CD4-positive, CD25-positive, alpha-beta regulatory T cell (primary cell): ENCODE measurements at regions not wholly inside any gene's neighbourhood (a gene's known extent, or its start where the extent isn't known, plus 50 kb on each side); places are given as distances from the start of the nearest gene placed in this dataset.

Source experiments
- ATAC-seq, 2 donors: fragments of 150-1000 bp; cut with Tn5 transposase; one replicate each; pipeline ENCODE4 v1.10.0; 2021; ENCODE audit warnings: low read depth in 2 of 2, moderate number of reproducible peaks in 2 of 2, moderate library complexity in 1 of 2
- DNase-seq, 3 donors: peaks; one replicate each; pipeline versions ENCODE4 v3.0.0 to v3.0.0-alpha.2; 2012 to 2022; ENCODE audit warnings: mixed read lengths in 1 of 3
- H3K27ac ChIP-seq: one replicate; pipeline ENCODE4 v1.7.0; 2013; ENCODE audit warnings: mild to moderate bottlenecking, low read length; ENCODE audit not compliant: insufficient read depth, poor library complexity, severe bottlenecking
- H3K27me3 ChIP-seq: one replicate; pipeline ENCODE4 v1.7.0; 2013; ENCODE audit warnings: low read length; ENCODE audit not compliant: control insufficient read depth, insufficient read depth
- H3K36me3 ChIP-seq: one replicate; pipeline ENCODE4 v1.7.0; 2013; ENCODE audit warnings: mild to moderate bottlenecking, low read length, moderate library complexity; ENCODE audit not compliant: control insufficient read depth, insufficient read depth
- H3K4me1 ChIP-seq: 2 replicates; pipeline ENCODE4 v1.7.0; 2013; ENCODE audit warnings: mild to moderate bottlenecking, low read length; ENCODE audit not compliant: insufficient read depth, control insufficient read depth, poor library complexity, severe bottlenecking
- H3K4me3 ChIP-seq: one replicate; pipeline ENCODE4 v1.7.0; 2013; ENCODE audit warnings: low read depth, mild to moderate bottlenecking, low read length, moderate library complexity
- H3K9me3 ChIP-seq, 2 experiments: 1 replicate in 1 of 2; 2 replicates in 1 of 2; pipeline ENCODE4 v1.7.0; 2013; ENCODE audit warnings: low read length in 2 of 2, mild to moderate bottlenecking in 1 of 2, moderate library complexity in 1 of 2; ENCODE audit not compliant: control insufficient read depth in 2 of 2
- H3K27ac Mint-ChIP-seq, 3 donors: one replicate each; pipeline ENCODE4 v1.8.0; 2020 to 2022; ENCODE audit warnings: mild to moderate bottlenecking in 3 of 3, mixed read lengths in 3 of 3, moderate library complexity in 2 of 3
- H3K27me3 Mint-ChIP-seq: one replicate; pipeline ENCODE4 v1.8.0; 2022; ENCODE audit warnings: mild to moderate bottlenecking, mixed read lengths
- H3K36me3 Mint-ChIP-seq: one replicate; pipeline ENCODE4 v1.8.0; 2020; ENCODE audit warnings: mixed read lengths
- H3K4me1 Mint-ChIP-seq, 4 donors: one replicate each; pipeline ENCODE4 v1.8.0; 2020 to 2022; ENCODE audit warnings: mixed read lengths in 4 of 4, mild to moderate bottlenecking in 1 of 4
- H3K4me3 Mint-ChIP-seq, 4 donors: one replicate each; pipeline ENCODE4 v1.8.0; 2020 to 2022; ENCODE audit warnings: mild to moderate bottlenecking in 4 of 4, mixed read lengths in 4 of 4, moderate library complexity in 3 of 4
- H3K9me3 Mint-ChIP-seq, 7 donors: one replicate each; pipeline ENCODE4 v1.8.0; 2020 to 2022; ENCODE audit warnings: mixed read lengths in 7 of 7, mild to moderate bottlenecking in 3 of 7, moderate library complexity in 2 of 7

GRCh38 chr1:113280581-113280980 is 109.7 kb upstream of the MAGI3 start:
- Mint-ChIP-seq H3K36me3 (no peaks in the 10 kb centered on the region), H3K4me1 (no peaks in the 10 kb centered on the region), H3K27ac (no peak overlapping the region), H3K9me3 (peaks cover 0 to 5% (median 0%) of the 10 kb centered on the region in 7 donors), H3K27me3 (peaks cover 19% of the 10 kb centered on the region), H3K4me3 (no peak overlapping the region)
- Histone ChIP-seq H3K27me3 (peaks cover 7% of the 10 kb centered on the region), H3K36me3 (no peaks in the 10 kb centered on the region), H3K9me3 (no peaks in the 10 kb centered on the region), H3K4me3 (no peak overlapping the region), H3K27ac (no peak overlapping the region), H3K4me1 (no peaks in the 10 kb centered on the region)
- DNase-seq = no peak
- no peak for ATAC-seq

GRCh38 chr1:113281550-113281949 is 108.8 kb upstream of the MAGI3 start:
- Histone ChIP-seq H3K36me3 (no peaks in the 10 kb centered on the region), H3K27ac (no peak overlapping the region), H3K9me3 (no peaks in the 10 kb centered on the region), H3K4me1 (no peaks in the 10 kb centered on the region), H3K4me3 (no peak overlapping the region), H3K27me3 (peaks cover 7% of the 10 kb centered on the region)
- Mint-ChIP-seq H3K27ac (no peak overlapping the region), H3K36me3 (no peaks in the 10 kb centered on the region), H3K4me3 (no peak overlapping the region), H3K4me1 (no peaks in the 10 kb centered on the region), H3K9me3 (peaks cover 0 to 5% (median 0%) of the 10 kb centered on the region in 7 donors), H3K27me3 (peaks cover 16% of the 10 kb centered on the region)
- ATAC-seq = no peak
- no peak for DNase-seq

GRCh38 chr1:113282008-113282892 is 108.1 kb upstream of the MAGI3 start:
- ATAC-seq (no peak), DNase-seq (no peak)
- Mint-ChIP-seq H3K36me3 (no peaks in the 10 kb centered on the region), H3K4me1 (no peaks in the 10 kb centered on the region), H3K4me3 (no peak overlapping the region), H3K27ac (no peak overlapping the region), H3K27me3 (peaks cover 14% of the 10 kb centered on the region), H3K9me3 (peaks cover 0 to 5% (median 0%) of the 10 kb centered on the region in 7 donors)
- H3K27me3 ChIP-seq = peaks cover 7% of the 10 kb centered on the region
- H3K36me3 ChIP-seq = no peaks in the 10 kb centered on the region
- H3K4me1 ChIP-seq = no peaks in the 10 kb centered on the region
- H3K4me3 ChIP-seq = no peak overlapping the region
- H3K27ac ChIP-seq = no peak overlapping the region
- H3K9me3 ChIP-seq = no peaks in the 10 kb centered on the region

- H3K27me3 ChIP-seq = peaks cover 7% of the 10 kb centered on the region
- no peaks in the 10 kb centered on the region for H3K9me3 ChIP-seq
- Mint-ChIP-seq H3K4me1 (no peaks in the 10 kb centered on the region), H3K36me3 (no peaks in the 10 kb centered on the region), H3K27me3 (peaks cover 18% of the 10 kb centered on the region), H3K27ac (no peak overlapping the region), H3K9me3 (peaks cover 0 to 5% (median 0%) of the 10 kb centered on the region in 7 donors), H3K4me3 (no peak overlapping the region)
- no peak overlapping the region for H3K27ac ChIP-seq
- DNase-seq (no peak), ATAC-seq (no peak)
- no peak overlapping the region for H3K4me3 ChIP-seq
- H3K4me1 ChIP-seq = no peaks in the 10 kb centered on the region
- H3K36me3 ChIP-seq = no peaks in the 10 kb centered on the region
Measured at GRCh38 chr1:113282893-113283285, 107.4 kb upstream of the MAGI3 start.

GRCh38 chr1:113283914-113284313 is 106.4 kb upstream of the MAGI3 start:
- H3K4me1 ChIP-seq = no peaks in the 10 kb centered on the region
- Mint-ChIP-seq H3K36me3 (no peaks in the 10 kb centered on the region), H3K4me1 (no peaks in the 10 kb centered on the region), H3K4me3 (no peak overlapping the region), H3K9me3 (peaks cover 0 to 5% (median 0%) of the 10 kb centered on the region in 7 donors), H3K27me3 (peaks cover 13% of the 10 kb centered on the region), H3K27ac (no peak overlapping the region)
- no peaks in the 10 kb centered on the region for H3K9me3 ChIP-seq
- ATAC-seq (no peak), DNase-seq (no peak)
- H3K36me3 ChIP-seq = no peaks in the 10 kb centered on the region
- H3K27ac ChIP-seq = no peak overlapping the region
- peaks cover 10% of the 10 kb centered on the region for H3K27me3 ChIP-seq
- no peak overlapping the region for H3K4me3 ChIP-seq

GRCh38 chr1:113286156-113286555 is 104.2 kb upstream of the MAGI3 start:
- peaks cover 0 to 3% (median 0%) of the 10 kb centered on the region in 7 donors for H3K9me3 Mint-ChIP-seq
- Histone ChIP-seq H3K27me3 (peaks cover 3% of the 10 kb centered on the region), H3K4me3 (no peak overlapping the region), H3K9me3 (no peaks in the 10 kb centered on the region), H3K36me3 (no peaks in the 10 kb centered on the region), H3K27ac (no peak overlapping the region), H3K4me1 (no peaks in the 10 kb centered on the region)
- no peak for ATAC-seq
- no peak overlapping the region for H3K27ac Mint-ChIP-seq
- H3K4me3 Mint-ChIP-seq = no peak overlapping the region
- H3K36me3 Mint-ChIP-seq = no peaks in the 10 kb centered on the region
- DNase-seq = no peak
- H3K4me1 Mint-ChIP-seq = no peaks in the 10 kb centered on the region
- H3K27me3 Mint-ChIP-seq = peaks cover 19% of the 10 kb centered on the region

- Histone ChIP-seq H3K9me3 (no peaks in the 10 kb centered on the region), H3K4me1 (no peaks in the 10 kb centered on the region), H3K36me3 (no peaks in the 10 kb centered on the region), H3K27ac (no peak overlapping the region), H3K4me3 (no peak overlapping the region), H3K27me3 (peaks cover 4% of the 10 kb centered on the region)
- H3K4me3 Mint-ChIP-seq = no peak overlapping the region
- no peaks in the 10 kb centered on the region for H3K4me1 Mint-ChIP-seq
- H3K27me3 Mint-ChIP-seq = peaks cover 15% of the 10 kb centered on the region
- peak overlapping the region in 1 of 3 donors; percentile 20 for H3K27ac Mint-ChIP-seq
- H3K9me3 Mint-ChIP-seq = no peaks in the 10 kb centered on the region
- no peaks in the 10 kb centered on the region for H3K36me3 Mint-ChIP-seq
- no peak for ATAC-seq
- no peak for DNase-seq
Measured at GRCh38 chr1:113291777-113292602, 98.3 kb upstream of the MAGI3 start.
